NT2/D1 (cell line): ENCODE measurements at regions not wholly inside any gene's neighbourhood (a gene's known extent, or its start where the extent isn't known, plus 50 kb on each side); places are given as distances from the start of the nearest gene placed in this dataset.

Experiments used
- SUZ12 ChIP-seq: IDR thresholded peaks from 2 replicates; pipeline ENCODE4 v1.6.1; 2011; ENCODE audit not compliant: insufficient read length, insufficient read depth; ENCODE audit errors: extremely low read depth
- YY1 ChIP-seq: IDR thresholded peaks from 2 replicates; pipeline ENCODE4 v1.6.1; 2011; ENCODE audit not compliant: insufficient read length, insufficient read depth
- ZNF274 ChIP-seq: IDR thresholded peaks from 2 replicates; pipeline ENCODE4 v1.6.1; 2011; ENCODE audit warnings: mild to moderate bottlenecking, low read depth, low read length

DNA sequence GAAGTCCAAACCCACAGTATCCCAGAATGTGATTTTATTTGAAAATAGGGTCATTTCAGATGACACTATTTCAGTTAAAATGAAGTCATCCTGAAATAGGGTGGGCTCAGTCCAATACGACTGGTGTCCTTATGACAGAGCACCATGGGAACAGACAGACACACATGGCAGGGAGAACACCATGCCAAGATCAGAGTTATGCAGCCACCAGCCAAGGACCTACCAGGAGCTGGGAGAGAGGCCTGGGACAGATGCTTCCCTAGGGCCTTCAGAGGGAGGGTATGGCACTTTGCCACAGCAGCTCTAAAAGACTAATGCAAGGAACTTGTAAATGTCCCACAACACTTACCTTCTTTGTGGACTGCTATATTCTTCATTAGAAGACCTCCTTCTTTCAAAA is 226.5 kb downstream of the NEBL start:
- TF ChIP-seq YY1 (no peak), ZNF274 (no peak), SUZ12 (no peak)
